Activated CD8-positive, alpha-beta T cell treated with anti-CD3 and anti-CD28 coated beads for 36 hours (primary cell): ENCODE measurements at regions not wholly inside any gene's neighbourhood (a gene's known extent, or its start where the extent isn't known, plus 50 kb on each side); places are given as distances from the start of the nearest gene placed in this dataset.
"Not testable (repeated sequence)": the region's sequence is repeated elsewhere in the genome, so short reads cannot be mapped to it uniquely, and the experiment has no call there.

ENCODE experiments used
- ATAC-seq: fragments of 200-7000 bp; cut with Tn5 transposase; one replicate; pipeline ENCODE4 v1.10.0; 2021; ENCODE audit warnings: mild to moderate bottlenecking, moderate library complexity
- CTCF ChIA-PET: fragments of 350-600 bp; sonication (Branson Sonifier 250); formaldehyde crosslinking; loops from one replicate; lab custom pipeline; 2021; ENCODE audit warnings: antibody characterized with exemption; lab: Charles Lee
- POLR2A ChIA-PET: fragments of 350-600 bp; sonication (Branson Sonifier 250); formaldehyde crosslinking; loops from one replicate; lab custom pipeline; 2021; ENCODE audit warnings: antibody characterized with exemption; lab: Charles Lee
- DNase-seq: peaks from one replicate; pipeline ENCODE4 v3.0.0-alpha.2; 2020
- H3K27ac Mint-ChIP-seq: one replicate; pipeline ENCODE4 v1.8.0; 2021; ENCODE audit warnings: mild to moderate bottlenecking, mixed read lengths
- H3K27me3 Mint-ChIP-seq: one replicate; pipeline ENCODE4 v1.8.0; 2021; ENCODE audit warnings: mixed read lengths
- H3K36me3 Mint-ChIP-seq: one replicate; pipeline ENCODE4 v1.8.0; 2021; ENCODE audit warnings: low read depth, mixed read lengths
- H3K4me1 Mint-ChIP-seq: one replicate; pipeline ENCODE4 v1.8.0; 2021; ENCODE audit warnings: low read depth, mixed read lengths
- H3K4me3 Mint-ChIP-seq: one replicate; pipeline ENCODE4 v1.8.0; 2021; ENCODE audit warnings: mild to moderate bottlenecking, moderate library complexity, mixed read lengths
- H3K9me3 Mint-ChIP-seq: one replicate; pipeline ENCODE4 v1.8.0; 2021; ENCODE audit warnings: mixed read lengths
- CTCF ChIP-seq: fragments of 200-600 bp; IDR thresholded peaks from one replicate; pipeline ENCODE4 v1.8.0; 2022; ENCODE audit warnings: antibody characterized with exemption, mild to moderate bottlenecking
- intact Hi-C: fragments of 100-400 bp; cut with micrococcal nuclease; formaldehyde crosslinking; loops from one replicate; pipeline ENCODE4 v1.10.0; 2022

- no peaks in the 10 kb centered on the region for H3K36me3 Mint-ChIP-seq
- ATAC-seq = no peak
- POLR2A ChIA-PET = no interaction called here
- H3K27ac Mint-ChIP-seq = no peak overlapping the region
- no peaks in the 10 kb centered on the region for H3K4me1 Mint-ChIP-seq
- TF ChIP-seq CTCF = no peak
- H3K27me3 Mint-ChIP-seq = no peaks in the 10 kb centered on the region
- peaks cover 10% of the 10 kb centered on the region for H3K9me3 Mint-ChIP-seq
- intact Hi-C loops = no loop called here
- H3K4me3 Mint-ChIP-seq = no peak overlapping the region
- CTCF ChIA-PET = no interaction called here
- DNase-seq = no peak
Observed at GRCh38 chr3:144831955-144832716, 860.5 kb downstream of the DIPK2A start.

- Mint-ChIP-seq H3K9me3 (peaks cover 18% of the 10 kb centered on the region), H3K4me3 (no peak overlapping the region), H3K36me3 (no peaks in the 10 kb centered on the region), H3K27ac (no peak overlapping the region), H3K4me1 (no peaks in the 10 kb centered on the region), H3K27me3 (no peaks in the 10 kb centered on the region)
- ChIA-PET CTCF (no interaction called here), POLR2A (no interaction called here)
- intact Hi-C loops = no loop called here
- DNase-seq (no peak), ATAC-seq (no peak)
- no peak for TF ChIP-seq CTCF
Observed at GRCh38 chr3:144839991-144840390, 868.4 kb downstream of the DIPK2A start.

GRCh38 chr3:144840866-144841265 is 869.2 kb downstream of the DIPK2A start:
- Mint-ChIP-seq H3K4me3 (no peak overlapping the region), H3K36me3 (no peaks in the 10 kb centered on the region), H3K4me1 (no peaks in the 10 kb centered on the region), H3K27me3 (no peaks in the 10 kb centered on the region), H3K27ac (no peak overlapping the region), H3K9me3 (peaks cover 13% of the 10 kb centered on the region)
- no peak for DNase-seq
- POLR2A ChIA-PET = no interaction called here
- intact Hi-C loops = no loop called here
- no peak for TF ChIP-seq CTCF
- CTCF ChIA-PET = no interaction called here
- ATAC-seq = no peak

DNA sequence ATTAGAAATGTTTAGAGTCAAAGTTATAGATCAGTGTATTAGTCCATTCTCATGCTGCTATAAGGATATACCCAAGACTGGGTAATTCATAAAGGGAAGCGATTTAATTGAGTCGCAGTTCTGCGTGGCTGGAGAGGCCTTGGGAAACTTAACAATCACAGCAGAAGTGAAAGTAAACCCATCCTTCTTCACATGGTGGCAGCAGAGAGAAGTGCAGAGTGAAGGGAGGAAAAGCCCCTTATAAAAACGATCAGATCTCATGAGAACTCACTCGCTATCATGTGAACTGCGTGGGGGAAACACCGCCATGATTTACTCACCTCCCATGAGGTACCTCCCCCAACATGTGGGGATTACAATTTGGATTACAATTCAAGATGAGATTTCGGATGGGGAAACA is 871.5 kb downstream of the DIPK2A start:
- H3K27ac Mint-ChIP-seq = no peak overlapping the region
- no peak for DNase-seq
- no peak overlapping the region for H3K4me3 Mint-ChIP-seq
- no peaks in the 10 kb centered on the region for H3K4me1 Mint-ChIP-seq
- no peak for ATAC-seq
- TF ChIP-seq CTCF = no peak
- H3K36me3 Mint-ChIP-seq = no peaks in the 10 kb centered on the region
- H3K27me3 Mint-ChIP-seq = no peaks in the 10 kb centered on the region
- intact Hi-C loops = no loop called here
- CTCF ChIA-PET = no interaction called here
- POLR2A ChIA-PET = no interaction called here
- H3K9me3 Mint-ChIP-seq = peaks cover 13% of the 10 kb centered on the region

GRCh38 chr3:144852999-144853398 is 881.4 kb downstream of the DIPK2A start:
- Mint-ChIP-seq H3K9me3 (no peaks in the 10 kb centered on the region), H3K27ac (no peak overlapping the region), H3K4me1 (no peaks in the 10 kb centered on the region), H3K27me3 (no peaks in the 10 kb centered on the region), H3K4me3 (no peak overlapping the region), H3K36me3 (no peaks in the 10 kb centered on the region)
- ChIA-PET POLR2A (no interaction called here), CTCF (no interaction called here)
- no peak for TF ChIP-seq CTCF
- ATAC-seq (no peak), DNase-seq (no peak)
- intact Hi-C loops = no loop called here

DNA sequence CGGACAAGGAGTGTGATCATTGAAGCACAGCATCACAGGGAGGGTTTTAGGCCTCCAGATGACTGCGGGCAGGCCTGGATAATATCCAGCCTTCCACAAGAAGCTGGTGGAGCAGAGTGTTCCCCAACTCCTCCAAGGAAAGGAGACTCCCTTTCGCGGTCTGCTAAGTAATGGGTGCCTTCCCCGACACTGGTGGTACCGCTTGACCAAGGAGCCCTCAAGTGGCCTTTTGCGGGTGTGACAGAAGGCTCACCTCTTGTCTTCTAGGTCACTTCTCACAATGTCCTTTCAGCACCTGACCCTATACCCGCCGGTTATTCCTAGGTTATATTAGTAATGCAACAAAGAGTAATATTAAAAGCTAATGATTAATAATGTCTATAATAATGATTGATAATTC is 882.4 kb downstream of the DIPK2A start:
- DNase-seq, H3K4me3 Mint-ChIP-seq, H3K27ac Mint-ChIP-seq, intact Hi-C loops, H3K27me3 Mint-ChIP-seq, H3K4me1 Mint-ChIP-seq, H3K9me3 Mint-ChIP-seq, H3K36me3 Mint-ChIP-seq, CTCF ChIA-PET, POLR2A ChIA-PET, ATAC-seq: not testable (repeated sequence)
